Medulla oblongata (tissue), 1 donor: ENCODE measurements at regions not wholly inside any gene's neighbourhood (a gene's known extent, or its start where the extent isn't known, plus 50 kb on each side); places are given as distances from the start of the nearest gene placed in this dataset.

Experiments used
- DNase-seq: peaks from one replicate; pipeline ENCODE4 v3.0.0-alpha.2; 2015; ENCODE audit errors: extremely low spot score

DNA sequence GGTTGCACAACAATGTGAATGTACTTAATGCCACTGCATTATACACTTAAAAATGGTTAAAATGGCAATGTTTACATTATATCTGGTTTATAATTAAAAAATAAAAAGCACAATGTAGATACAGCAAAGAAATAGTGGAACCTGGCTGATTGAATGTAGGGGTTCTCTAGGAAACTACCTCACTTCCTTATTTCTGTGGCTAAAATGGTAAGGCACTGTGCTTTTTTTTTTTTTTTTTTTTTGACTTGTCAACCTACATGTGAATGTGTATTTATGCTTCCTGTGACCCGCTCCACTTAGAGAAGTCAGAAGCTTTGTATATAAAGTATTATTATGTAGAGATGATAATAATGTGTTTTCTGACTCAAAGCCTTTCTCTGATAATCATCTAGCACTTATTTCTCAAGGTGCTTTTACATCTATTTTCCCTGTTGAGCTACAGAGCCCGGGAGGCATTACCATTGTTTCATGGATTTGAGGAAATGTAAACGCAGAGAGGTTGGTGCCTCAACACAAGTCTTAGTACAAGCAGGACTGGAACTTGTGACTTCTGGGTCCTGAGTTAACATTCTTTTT lies 55.0 kb downstream of the SOX4 start:
- no peak for DNase-seq

DNA sequence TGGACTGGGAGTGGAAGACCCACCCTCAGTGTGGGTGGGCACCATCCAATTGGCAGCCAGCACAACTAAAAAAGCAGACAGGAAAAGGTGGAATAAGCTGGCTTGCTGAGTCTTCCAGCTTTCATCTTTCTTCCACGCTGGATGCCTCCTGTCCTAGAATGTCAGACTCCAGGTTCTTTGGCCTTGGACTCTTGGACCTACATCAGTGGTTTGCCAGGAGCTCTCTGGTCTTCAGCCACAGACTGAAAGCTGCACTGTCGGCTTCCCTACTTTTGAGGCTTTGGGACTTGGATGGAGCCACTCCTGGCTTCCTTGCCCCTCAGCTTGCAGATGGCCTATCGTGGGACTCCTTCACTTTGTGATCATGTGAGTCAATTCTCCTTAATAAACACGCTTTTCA lies 59.8 kb downstream of the SOX4 start:
- DNase-seq = no peak

- DNase-seq = no peak
Observed at GRCh38 chr6:21653905-21654304, 60.4 kb downstream of the SOX4 start.

GRCh38 chr6:21654361-21654760 lies 60.8 kb downstream of the SOX4 start:
- no peak for DNase-seq

DNA sequence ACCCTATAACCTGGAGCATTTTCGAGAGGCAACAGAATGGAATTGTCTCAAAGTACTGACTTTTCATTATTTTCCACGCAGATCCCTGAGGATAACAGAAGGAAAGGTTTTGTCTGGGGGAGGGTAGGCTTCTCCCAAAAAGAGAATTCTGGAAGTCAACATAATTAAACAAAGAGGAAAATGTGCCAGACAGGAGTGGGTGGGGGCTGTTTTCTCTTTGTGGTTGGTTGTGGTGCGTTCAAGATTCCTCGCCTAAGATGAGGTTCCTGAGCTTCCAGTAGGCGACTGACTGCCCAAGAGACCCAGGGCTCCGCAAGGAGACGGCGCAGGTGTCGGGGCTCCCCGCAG lies 70.4 kb downstream of the SOX4 start:
- DNase-seq = no peak

- no peak for DNase-seq
Observed at GRCh38 chr6:21664314-21665109, 71.0 kb downstream of the SOX4 start.

- no peak for DNase-seq
Observed at GRCh38 chr6:21665110-21665391, 71.5 kb downstream of the SOX4 start.

GRCh38 chr6:21665392-21666200 lies 72.0 kb downstream of the SOX4 start:
- no peak for DNase-seq

DNA sequence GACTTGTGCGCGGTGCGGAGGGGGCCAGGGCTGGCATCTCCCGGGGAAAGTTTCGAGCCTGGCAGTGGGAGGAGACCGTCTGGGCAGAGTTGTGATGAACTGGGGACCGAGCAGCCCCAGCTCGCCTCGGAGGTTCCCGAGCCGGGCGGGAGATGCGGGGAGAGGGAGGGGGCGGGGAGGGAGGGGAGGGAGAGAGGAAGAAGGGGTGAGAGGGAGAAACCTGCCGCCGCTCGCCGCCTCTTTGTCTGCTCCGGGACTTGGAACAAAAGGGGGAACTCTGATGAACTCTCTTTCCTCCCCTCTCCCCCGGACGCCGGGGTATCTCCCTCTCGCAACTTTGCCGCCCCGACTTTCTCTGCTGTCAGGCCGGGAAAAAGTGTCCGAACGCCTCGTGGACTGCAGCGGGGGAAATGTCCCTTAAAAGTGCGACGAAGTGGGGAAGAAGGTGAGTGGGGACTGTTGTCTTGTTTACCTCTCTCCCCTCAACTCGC lies 72.7 kb downstream of the SOX4 start:
- no peak for DNase-seq

DNA sequence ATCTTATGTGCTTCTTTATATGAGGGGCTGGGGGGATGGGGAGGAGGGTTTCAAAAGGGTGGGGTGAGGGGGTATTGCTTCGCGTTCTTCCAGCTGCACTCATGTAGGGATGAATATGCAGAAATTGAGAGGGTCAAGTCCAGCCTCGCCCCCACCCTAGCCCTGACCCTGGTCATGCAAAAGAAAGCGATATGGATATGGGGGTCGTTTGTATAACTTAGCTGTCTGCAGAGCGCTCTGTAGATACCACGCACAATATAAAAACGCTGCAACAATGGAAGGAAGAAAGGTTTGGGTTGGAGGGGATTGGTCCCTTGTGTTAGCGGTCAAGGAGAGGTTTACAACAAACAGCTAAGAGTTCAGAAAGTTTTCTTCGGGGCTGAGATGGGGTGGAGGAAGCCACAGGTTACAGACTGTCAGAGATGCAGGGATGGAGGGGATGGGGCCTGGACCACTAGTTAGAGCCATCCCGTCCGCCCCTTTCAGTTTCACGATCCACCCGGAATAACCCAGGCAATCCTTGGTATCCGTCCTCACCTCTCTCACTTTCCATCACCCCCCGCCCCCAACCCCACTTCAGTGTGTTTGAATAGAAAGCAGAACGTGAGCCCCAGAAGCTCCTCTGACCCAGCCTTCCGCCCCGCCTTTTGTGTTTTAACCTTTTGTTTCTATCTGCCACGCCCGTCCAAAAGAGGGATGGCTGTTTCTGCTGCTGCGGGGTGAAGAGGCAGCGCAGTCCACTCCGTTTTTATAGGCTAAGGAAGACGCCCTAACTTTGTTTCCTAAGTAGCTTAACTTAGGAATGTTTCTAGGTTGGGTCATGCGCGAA lies 73.5 kb downstream of the SOX4 start:
- no peak for DNase-seq

DNA sequence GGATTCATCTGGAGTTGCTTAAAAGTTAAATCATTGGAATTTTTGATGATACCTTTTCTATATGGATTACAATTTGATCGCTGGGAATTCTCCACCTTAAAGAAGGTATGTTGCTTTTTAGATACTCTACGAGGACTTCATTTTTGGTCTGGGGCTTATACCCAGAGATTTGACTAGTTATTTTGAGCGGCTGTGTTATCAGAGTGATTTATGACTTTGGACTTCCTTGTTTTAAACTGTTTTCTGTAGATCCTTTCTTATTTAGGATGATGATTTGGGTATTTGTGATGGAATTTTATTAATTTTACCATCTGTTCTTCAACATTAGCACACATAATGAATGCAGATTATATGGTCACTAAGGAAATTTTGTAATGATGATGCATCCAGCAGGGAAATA lies 75.2 kb downstream of the SOX4 start:
- no peak for DNase-seq

DNA sequence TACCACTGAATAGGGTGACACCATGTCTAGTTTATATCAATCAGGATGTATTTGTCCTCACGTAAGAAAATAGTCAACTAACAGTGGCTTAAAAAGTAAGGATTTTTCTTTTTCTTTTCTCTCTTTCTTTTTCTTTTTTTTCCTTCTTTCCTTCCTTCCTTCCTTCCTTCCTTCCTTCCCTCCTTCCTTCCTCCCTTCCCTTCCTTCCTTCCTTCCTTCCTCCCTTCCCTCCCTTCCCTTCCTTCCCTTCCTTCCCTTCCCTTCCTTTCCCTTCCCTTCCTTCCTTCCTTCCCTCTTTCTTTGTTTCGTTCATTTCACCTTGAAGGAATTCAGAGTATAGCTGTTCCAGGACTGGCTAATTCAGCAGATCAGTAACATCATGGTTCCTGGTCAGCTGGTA lies 83.2 kb downstream of the SOX4 start:
- DNase-seq = no peak

GRCh38 chr6:21678990-21679389 lies 85.4 kb downstream of the SOX4 start:
- DNase-seq = no peak

GRCh38 chr6:21679761-21680265 lies 86.3 kb downstream of the SOX4 start:
- DNase-seq = no peak

GRCh38 chr6:21680611-21681010 lies 87.1 kb downstream of the SOX4 start:
- DNase-seq = no peak

GRCh38 chr6:21690489-21690888 lies 96.9 kb downstream of the SOX4 start:
- no peak for DNase-seq

GRCh38 chr6:21691685-21692346 lies 98.3 kb downstream of the SOX4 start:
- DNase-seq = no peak

DNA sequence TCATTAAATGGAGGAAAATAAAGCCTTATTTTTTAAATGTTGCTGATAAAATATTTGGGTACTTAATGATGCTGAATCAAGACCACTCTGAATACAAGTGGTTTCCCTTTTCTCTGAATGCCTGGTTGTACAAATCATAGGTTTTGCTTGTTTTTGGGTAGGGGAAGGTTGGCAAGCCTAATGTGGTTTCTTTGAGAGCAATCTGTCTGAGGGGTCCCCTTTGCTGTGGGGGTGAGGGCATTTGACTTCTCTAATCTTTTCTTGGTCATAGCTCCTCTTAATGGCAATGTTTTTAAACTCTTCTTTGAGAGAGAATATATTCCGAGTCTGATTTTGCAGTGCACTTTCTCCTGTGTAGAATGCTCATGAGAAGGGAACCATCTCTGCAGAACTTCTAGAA lies 99.2 kb downstream of the SOX4 start:
- DNase-seq = no peak

- no peak for DNase-seq
Observed at GRCh38 chr6:21694168-21694567, 100.6 kb downstream of the SOX4 start.

DNA sequence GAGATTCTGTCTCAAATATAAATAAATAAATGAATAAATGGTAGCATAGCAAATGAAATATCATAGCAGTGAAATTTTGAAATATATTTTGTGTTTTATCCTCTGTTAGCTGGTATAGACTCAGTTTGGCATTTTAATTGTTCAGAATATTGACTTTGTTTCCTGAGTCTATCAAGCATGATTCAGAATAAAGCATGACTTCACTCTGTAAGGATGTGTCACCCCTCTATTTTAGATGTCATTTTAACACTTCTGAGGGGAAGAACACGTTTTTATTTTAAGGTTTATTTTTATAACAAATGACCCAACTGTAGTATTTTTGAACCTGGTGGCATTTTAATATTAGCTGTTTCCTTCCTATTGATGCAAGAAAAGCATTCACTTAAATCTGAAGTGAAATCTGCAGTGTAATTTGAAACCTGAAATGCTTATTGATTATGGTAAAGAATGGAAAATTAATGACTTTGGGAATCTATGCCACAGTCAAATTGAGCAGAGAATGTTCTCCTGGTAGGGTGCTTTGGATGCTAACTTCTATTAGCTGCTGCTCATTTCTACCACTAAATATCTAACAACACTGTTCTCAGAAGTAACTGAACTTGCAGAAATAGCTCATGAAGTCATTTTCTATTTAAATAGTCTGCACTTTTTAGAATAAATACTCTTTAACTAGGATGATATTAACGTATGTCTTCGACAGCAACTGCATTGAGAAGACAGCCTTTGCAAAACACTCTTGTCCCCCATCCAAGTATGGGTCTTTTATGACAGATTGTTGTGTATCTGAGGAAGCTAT lies 114.2 kb downstream of the SOX4 start:
- DNase-seq = no peak

DNA sequence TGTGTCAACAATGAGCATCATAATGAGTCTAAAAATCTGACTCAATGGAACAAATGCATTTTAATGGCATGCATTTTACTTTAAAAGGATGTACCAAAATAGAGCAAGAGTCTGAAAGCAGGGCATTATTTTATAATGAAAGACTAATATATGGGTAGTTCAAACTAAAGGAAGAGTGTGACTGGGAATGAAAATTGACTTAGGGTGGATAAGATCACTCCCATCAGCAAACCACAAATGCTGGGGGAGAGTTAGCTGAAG lies 114.7 kb downstream of the SOX4 start:
- no peak for DNase-seq
